Nucleus accumbens (tissue), 56 donors: ENCODE measurements at regions not wholly inside any gene's neighbourhood (a gene's known extent, or its start where the extent isn't known, plus 50 kb on each side); places are given as distances from the start of the nearest gene placed in this dataset.

Experiments used
- DNase-seq, 56 donors: peaks; one replicate each; lab custom pipeline; 2025; lab: John Stamatoyannopoulos, UW

GRCh38 chr3:135699741-135700140 is 265.8 kb upstream of the PPP2R3A start:
- no peak for DNase-seq

GRCh38 chr3:135706758-135707375 is 258.7 kb upstream of the PPP2R3A start:
- no peak for DNase-seq

- DNase-seq = no peak
These were observed 246.1 kb upstream of the PPP2R3A start for GRCh38 chr3:135719449-135719848.

GRCh38 chr3:135728007-135728721 is 237.4 kb upstream of the PPP2R3A start:
- DNase-seq = no peak

- DNase-seq = no peak
These were observed 234.0 kb upstream of the PPP2R3A start for GRCh38 chr3:135731546-135731945.

GRCh38 chr3:135736740-135737139 is 228.8 kb upstream of the PPP2R3A start:
- no peak for DNase-seq

- peak in 1 of 56 donors; percentile 2 for DNase-seq
These were observed 225.7 kb upstream of the PPP2R3A start for GRCh38 chr3:135739779-135740178.

GRCh38 chr3:135740211-135740610 is 225.3 kb upstream of the PPP2R3A start:
- DNase-seq = peak in 1 of 56 donors; percentile 18

GRCh38 chr3:135740751-135741150 is 224.8 kb upstream of the PPP2R3A start:
- DNase-seq = no peak

GRCh38 chr3:135751991-135752390 is 213.5 kb upstream of the PPP2R3A start:
- DNase-seq = no peak

- no peak for DNase-seq
These were observed 212.7 kb upstream of the PPP2R3A start for GRCh38 chr3:135752851-135753250.

- no peak for DNase-seq
These were observed 212.0 kb upstream of the PPP2R3A start for GRCh38 chr3:135753506-135753905.

GRCh38 chr3:135755330-135756105 is 210.0 kb upstream of the PPP2R3A start:
- DNase-seq = no peak

- no peak for DNase-seq
These were observed 209.3 kb upstream of the PPP2R3A start for GRCh38 chr3:135756106-135756668.

GRCh38 chr3:135757421-135757820 is 208.1 kb upstream of the PPP2R3A start:
- DNase-seq = no peak

- no peak for DNase-seq
These were observed 206.6 kb upstream of the PPP2R3A start for GRCh38 chr3:135758961-135759360.

- no peak for DNase-seq
These were observed 205.9 kb upstream of the PPP2R3A start for GRCh38 chr3:135759651-135760050.

- no peak for DNase-seq
These were observed 204.9 kb upstream of the PPP2R3A start for GRCh38 chr3:135760581-135760980.

GRCh38 chr3:135762188-135762856 is 203.2 kb upstream of the PPP2R3A start:
- no peak for DNase-seq

- DNase-seq = no peak
These were observed 199.4 kb upstream of the PPP2R3A start for GRCh38 chr3:135766115-135766514.

GRCh38 chr3:135771760-135772159 is 193.8 kb upstream of the PPP2R3A start:
- no peak for DNase-seq
